Loucy (cell line): ENCODE measurements at regions not wholly inside any gene's neighbourhood (a gene's known extent, or its start where the extent isn't known, plus 50 kb on each side); places are given as distances from the start of the nearest gene placed in this dataset.

Experiments
- EZH2phosphoT487 ChIP-seq: fragments of 200-600 bp; IDR thresholded peaks from 2 replicates; pipeline ENCODE4 v1.6.1; 2018; ENCODE audit warnings: antibody characterized with exemption, mild to moderate bottlenecking, moderate library complexity, borderline replicate concordance
- TF ChIP-seq, protein P1 (sequence below): fragments of 200-600 bp; sonication (generic); conservative IDR thresholded peaks from 2 replicates; pipeline ENCODE4 v1.5.1; 2014; ENCODE audit warnings: mild to moderate bottlenecking, antibody characterized with exemption, low read length

DNA sequence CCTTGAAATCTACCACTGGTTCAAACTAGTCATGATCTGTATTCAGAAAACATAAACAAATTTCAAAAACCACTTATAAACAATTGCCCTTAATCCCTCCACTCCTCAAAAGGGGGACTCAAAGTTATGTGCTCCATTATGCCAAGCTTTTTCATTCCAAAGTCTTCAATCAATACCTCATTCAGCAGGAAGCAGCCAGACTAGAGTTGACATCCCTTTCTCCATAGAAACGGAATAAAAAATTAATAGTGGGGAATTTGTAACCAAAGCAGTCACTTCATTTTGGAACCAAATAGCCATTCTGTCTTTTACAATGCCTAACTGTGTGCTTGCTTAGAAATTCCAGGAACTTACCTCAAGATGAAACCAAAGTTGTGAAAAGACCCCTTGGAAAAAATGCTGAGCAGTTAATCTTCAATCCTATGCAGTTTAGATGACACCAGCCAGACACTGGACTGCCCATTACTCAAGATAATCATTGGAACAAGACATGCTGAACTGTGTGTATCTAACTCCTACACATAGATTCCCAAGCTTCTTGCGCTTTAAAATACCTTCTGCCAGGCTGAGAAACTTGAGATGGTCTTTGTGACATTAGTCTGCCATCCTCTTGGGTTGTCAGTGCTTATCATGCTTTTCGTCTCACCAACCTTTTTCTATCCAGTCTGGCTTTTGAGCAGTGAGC is 406.2 kb downstream of the PLOD2 start:
- TF ChIP-seq, protein P1, sequence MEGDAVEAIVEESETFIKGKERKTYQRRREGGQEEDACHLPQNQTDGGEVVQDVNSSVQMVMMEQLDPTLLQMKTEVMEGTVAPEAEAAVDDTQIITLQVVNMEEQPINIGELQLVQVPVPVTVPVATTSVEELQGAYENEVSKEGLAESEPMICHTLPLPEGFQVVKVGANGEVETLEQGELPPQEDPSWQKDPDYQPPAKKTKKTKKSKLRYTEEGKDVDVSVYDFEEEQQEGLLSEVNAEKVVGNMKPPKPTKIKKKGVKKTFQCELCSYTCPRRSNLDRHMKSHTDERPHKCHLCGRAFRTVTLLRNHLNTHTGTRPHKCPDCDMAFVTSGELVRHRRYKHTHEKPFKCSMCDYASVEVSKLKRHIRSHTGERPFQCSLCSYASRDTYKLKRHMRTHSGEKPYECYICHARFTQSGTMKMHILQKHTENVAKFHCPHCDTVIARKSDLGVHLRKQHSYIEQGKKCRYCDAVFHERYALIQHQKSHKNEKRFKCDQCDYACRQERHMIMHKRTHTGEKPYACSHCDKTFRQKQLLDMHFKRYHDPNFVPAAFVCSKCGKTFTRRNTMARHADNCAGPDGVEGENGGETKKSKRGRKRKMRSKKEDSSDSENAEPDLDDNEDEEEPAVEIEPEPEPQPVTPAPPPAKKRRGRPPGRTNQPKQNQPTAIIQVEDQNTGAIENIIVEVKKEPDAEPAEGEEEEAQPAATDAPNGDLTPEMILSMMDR = no peak
- TF ChIP-seq EZH2phosphoT487 = no peak
